Central memory CD8-positive, alpha-beta T cell (primary cell): ENCODE measurements at regions not wholly inside any gene's neighbourhood (a gene's known extent, or its start where the extent isn't known, plus 50 kb on each side); places are given as distances from the start of the nearest gene placed in this dataset.

Source experiments
- ATAC-seq: fragments of 150-1000 bp; cut with Tn5 transposase; replicated peaks from 2 replicates; pipeline ENCODE4 v1.10.0; 2022; ENCODE audit warnings: mild to moderate bottlenecking, moderate FRiP score, moderate number of reproducible peaks; ENCODE audit not compliant: poor library complexity, severe bottlenecking; ENCODE audit errors: extremely low read depth
- DNase-seq, 2 donors: peaks; one replicate each; pipeline ENCODE4 v3.0.0; 2021; ENCODE audit warnings: low spot score in 2 of 2
- H3K27ac Mint-ChIP-seq: one replicate; pipeline ENCODE4 v1.8.0; 2022; ENCODE audit warnings: low read depth, mild to moderate bottlenecking, moderate library complexity, mixed read lengths
- H3K27me3 Mint-ChIP-seq: one replicate; pipeline ENCODE4 v1.8.0; 2022; ENCODE audit warnings: mixed read lengths
- H3K36me3 Mint-ChIP-seq: one replicate; pipeline ENCODE4 v1.8.0; 2022; ENCODE audit warnings: mild to moderate bottlenecking, moderate library complexity, mixed read lengths; ENCODE audit not compliant: insufficient read depth
- H3K4me1 Mint-ChIP-seq: one replicate; pipeline ENCODE4 v1.8.0; 2022; ENCODE audit warnings: mixed read lengths
- H3K4me3 Mint-ChIP-seq: one replicate; pipeline ENCODE4 v1.8.0; 2022; ENCODE audit warnings: mild to moderate bottlenecking, moderate library complexity, mixed read lengths
- H3K9me3 Mint-ChIP-seq: one replicate; pipeline ENCODE4 v1.8.0; 2022; ENCODE audit warnings: mixed read lengths

DNA sequence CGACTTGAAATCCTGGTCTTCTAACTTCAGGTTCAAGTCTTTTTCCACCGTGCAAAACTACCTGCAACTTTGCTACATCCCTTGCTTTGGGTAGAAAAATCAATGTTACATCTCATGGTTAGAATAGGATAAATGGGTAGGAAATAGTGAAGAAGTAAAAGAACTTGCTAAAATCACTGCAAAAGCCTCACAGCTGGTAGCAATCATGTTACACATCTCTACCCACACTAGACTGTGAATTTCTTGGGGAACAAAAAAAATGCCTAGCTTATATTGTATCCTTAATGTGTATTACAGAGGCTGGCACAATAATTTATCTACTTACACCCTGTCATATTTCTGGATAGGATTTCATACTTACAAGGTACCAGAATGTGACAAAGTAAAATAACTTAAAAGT, 133.8 kb downstream of the FAM181B start:
- ATAC-seq (no peak), DNase-seq (no peak)
- no peak overlapping the region for H3K4me3 Mint-ChIP-seq
- H3K36me3 Mint-ChIP-seq = no peaks in the 10 kb centered on the region
- H3K4me1 Mint-ChIP-seq = no peaks in the 10 kb centered on the region
- no peaks in the 10 kb centered on the region for H3K9me3 Mint-ChIP-seq
- no peaks in the 10 kb centered on the region for H3K27me3 Mint-ChIP-seq
- no peak overlapping the region for H3K27ac Mint-ChIP-seq

DNA sequence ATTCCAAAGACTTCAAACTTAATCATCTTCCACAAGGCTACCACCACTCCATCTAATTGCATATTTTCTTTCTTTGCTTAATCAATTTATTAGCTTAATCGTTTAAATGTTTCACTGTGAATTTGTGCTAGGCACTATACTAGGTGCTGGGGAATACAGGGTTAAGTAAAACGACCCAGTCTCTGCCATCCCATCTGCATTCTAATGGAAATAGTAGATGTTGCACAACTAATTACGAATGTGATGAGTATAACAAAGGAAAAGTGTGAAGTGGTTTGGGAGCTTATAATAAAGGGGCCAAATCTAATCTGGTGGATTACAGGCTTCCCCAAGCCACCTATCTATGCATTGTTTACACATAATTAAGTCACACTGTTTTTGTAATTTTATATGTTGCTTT, 147.1 kb downstream of the FAM181B start:
- H3K4me3 Mint-ChIP-seq = no peak overlapping the region
- ATAC-seq (no peak), DNase-seq (no peak)

GRCh38 chr11:82577246-82577645, 156.4 kb downstream of the FAM181B start:
- ATAC-seq (no peak), DNase-seq (no peak)
- H3K9me3 Mint-ChIP-seq = peaks cover 16% of the 10 kb centered on the region
- H3K27ac Mint-ChIP-seq = no peak overlapping the region
- H3K4me1 Mint-ChIP-seq = no peaks in the 10 kb centered on the region
- H3K27me3 Mint-ChIP-seq = peaks cover 9% of the 10 kb centered on the region
- H3K4me3 Mint-ChIP-seq = no peak overlapping the region
- no peaks in the 10 kb centered on the region for H3K36me3 Mint-ChIP-seq

More for the DNA sequence above, 147.1 kb downstream of the FAM181B start:
- Mint-ChIP-seq H3K36me3 (no peaks in the 10 kb centered on the region), H3K4me1 (no peaks in the 10 kb centered on the region), H3K27ac (no peak overlapping the region), H3K9me3 (no peaks in the 10 kb centered on the region), H3K27me3 (no peaks in the 10 kb centered on the region)

GRCh38 chr11:82560836-82561235, 172.8 kb downstream of the FAM181B start:
- Mint-ChIP-seq H3K36me3 (peaks cover 2% of the 10 kb centered on the region), H3K4me1 (no peaks in the 10 kb centered on the region), H3K27me3 (no peaks in the 10 kb centered on the region), H3K9me3 (peaks cover 6% of the 10 kb centered on the region), H3K27ac (no peak overlapping the region), H3K4me3 (no peak overlapping the region)
- DNase-seq (no peak), ATAC-seq (no peak)

- H3K9me3 Mint-ChIP-seq = peaks cover 6% of the 10 kb centered on the region
- H3K4me3 Mint-ChIP-seq = no peak overlapping the region
- peaks cover 2% of the 10 kb centered on the region for H3K36me3 Mint-ChIP-seq
- DNase-seq (no peak), ATAC-seq (no peak)
- H3K27me3 Mint-ChIP-seq = no peaks in the 10 kb centered on the region
- H3K4me1 Mint-ChIP-seq = no peaks in the 10 kb centered on the region
- H3K27ac Mint-ChIP-seq = no peak overlapping the region
These were observed 174.1 kb downstream of the FAM181B start for GRCh38 chr11:82559609-82560008.

DNA sequence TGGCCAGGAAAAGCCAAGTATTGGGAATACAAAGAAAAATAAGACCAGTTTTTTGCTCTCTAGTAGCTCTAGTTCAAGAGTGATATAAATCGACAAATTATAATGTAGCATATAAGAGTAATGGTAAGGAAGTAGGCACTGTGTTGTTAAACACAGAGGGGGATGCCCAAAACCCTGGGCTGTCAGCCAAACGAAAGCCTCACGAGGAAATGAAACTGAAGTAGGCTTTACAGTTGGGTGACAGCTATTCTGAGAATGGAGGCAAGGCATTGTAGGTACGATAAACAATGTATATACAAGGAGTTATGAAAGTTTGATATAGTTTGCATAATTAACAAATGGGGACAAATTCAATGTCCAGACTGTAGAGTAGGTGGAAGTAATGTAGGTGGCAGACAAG, 176.4 kb downstream of the FAM181B start:
- no peak for DNase-seq
- Mint-ChIP-seq H3K4me3 (no peak overlapping the region), H3K36me3 (peaks cover 2% of the 10 kb centered on the region), H3K4me1 (no peaks in the 10 kb centered on the region), H3K9me3 (peaks cover 6% of the 10 kb centered on the region), H3K27ac (no peak overlapping the region), H3K27me3 (no peaks in the 10 kb centered on the region)
- ATAC-seq = no peak

DNA sequence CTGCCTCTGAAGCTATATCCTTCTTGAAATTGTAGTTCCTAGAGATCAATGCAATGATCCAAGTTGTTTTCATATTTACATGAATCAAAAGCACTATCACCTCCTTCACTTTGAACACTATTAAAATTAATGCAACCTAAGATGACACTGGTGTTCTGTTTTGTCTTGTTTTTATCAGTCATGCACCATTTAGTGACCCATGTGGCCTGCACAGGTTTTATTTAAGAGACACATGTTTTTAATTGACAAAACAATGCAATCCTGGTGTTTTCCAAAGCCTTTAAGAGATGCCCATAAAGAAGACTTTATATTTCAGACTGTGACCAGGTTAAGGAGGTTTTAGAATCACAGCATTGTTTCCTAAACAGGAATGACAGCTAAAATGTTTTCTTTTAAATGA, 177.5 kb downstream of the FAM181B start:
- Mint-ChIP-seq H3K27ac (no peak overlapping the region), H3K36me3 (no peaks in the 10 kb centered on the region), H3K9me3 (peaks cover 2% of the 10 kb centered on the region), H3K27me3 (no peaks in the 10 kb centered on the region), H3K4me1 (no peaks in the 10 kb centered on the region), H3K4me3 (no peak overlapping the region)
- DNase-seq = no peak
- ATAC-seq = no peak

GRCh38 chr11:82546661-82547557, 186.8 kb downstream of the FAM181B start:
- ATAC-seq = no peak
- H3K36me3 Mint-ChIP-seq = no peaks in the 10 kb centered on the region

GRCh38 chr11:82539669-82540068, 194.0 kb downstream of the FAM181B start:
- H3K27ac Mint-ChIP-seq = no peak overlapping the region
- ATAC-seq (no peak), DNase-seq (no peak)
- H3K4me1 Mint-ChIP-seq = no peaks in the 10 kb centered on the region
- peaks cover 5% of the 10 kb centered on the region for H3K9me3 Mint-ChIP-seq
- no peaks in the 10 kb centered on the region for H3K36me3 Mint-ChIP-seq
- H3K4me3 Mint-ChIP-seq = no peak overlapping the region
- H3K27me3 Mint-ChIP-seq = no peaks in the 10 kb centered on the region

More at GRCh38 chr11:82546661-82547557, 186.8 kb downstream of the FAM181B start:
- DNase-seq = no peak
- Mint-ChIP-seq H3K9me3 (peaks cover 5% of the 10 kb centered on the region), H3K27me3 (no peaks in the 10 kb centered on the region), H3K4me3 (no peak overlapping the region), H3K4me1 (no peaks in the 10 kb centered on the region), H3K27ac (no peak overlapping the region)

DNA sequence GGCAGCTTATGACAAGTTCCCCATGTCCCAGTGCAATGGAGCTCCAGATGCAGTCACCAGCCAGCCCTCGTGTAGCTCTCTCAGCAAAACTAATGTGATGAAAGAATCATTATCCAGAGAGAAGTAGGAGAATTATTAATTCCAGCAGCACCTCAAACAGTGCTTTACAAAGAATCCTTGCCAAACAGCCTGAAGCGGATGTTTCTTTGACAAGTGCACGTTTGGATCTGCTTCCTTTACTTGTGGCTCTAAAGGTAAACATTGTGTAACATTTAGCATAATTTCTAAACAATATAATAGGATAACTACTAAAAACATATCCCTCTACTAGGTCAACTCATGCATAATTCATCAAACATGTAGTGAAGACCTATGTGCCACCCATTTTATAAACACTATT, 197.0 kb downstream of the FAM181B start:
- no peaks in the 10 kb centered on the region for H3K9me3 Mint-ChIP-seq
- no peak for DNase-seq
- ATAC-seq = no peak
- no peak overlapping the region for H3K27ac Mint-ChIP-seq
- H3K4me3 Mint-ChIP-seq = no peak overlapping the region
- no peaks in the 10 kb centered on the region for H3K27me3 Mint-ChIP-seq
- H3K36me3 Mint-ChIP-seq = no peaks in the 10 kb centered on the region
- no peaks in the 10 kb centered on the region for H3K4me1 Mint-ChIP-seq

DNA sequence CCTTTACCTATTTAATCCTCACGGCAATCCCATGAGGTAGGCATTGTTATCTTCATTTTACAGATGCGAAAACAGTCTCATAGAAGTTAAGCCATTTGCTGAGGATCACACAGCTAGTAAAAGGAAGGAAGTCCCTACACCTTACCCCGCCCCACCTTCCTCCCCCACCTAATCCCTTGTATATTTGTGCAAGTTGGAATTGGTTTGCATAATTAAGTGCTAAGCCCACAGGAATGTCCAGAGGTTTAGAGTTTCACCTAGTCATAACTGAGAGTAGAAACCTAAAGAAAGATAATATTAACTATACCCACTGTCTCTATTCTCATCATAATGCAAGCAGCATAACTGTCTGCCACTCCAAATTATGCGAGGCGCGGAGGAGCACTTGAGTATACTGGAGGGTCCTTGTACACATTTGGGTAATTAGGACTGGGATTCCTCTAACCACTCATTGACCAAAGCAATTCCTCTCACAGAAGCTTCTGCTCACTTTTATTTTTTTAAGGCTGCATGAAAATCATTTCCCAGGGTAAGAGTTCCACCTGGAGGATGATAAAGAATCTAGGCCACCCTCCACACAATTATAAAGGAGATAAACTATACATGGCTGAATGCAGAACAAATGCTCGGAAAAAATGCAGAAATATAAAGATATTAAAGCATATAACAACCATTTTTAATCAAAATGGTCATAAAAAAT, 199.9 kb downstream of the FAM181B start:
- H3K27ac Mint-ChIP-seq = no peak overlapping the region
- DNase-seq (no peak), ATAC-seq (no peak)
- no peak overlapping the region for H3K4me3 Mint-ChIP-seq
- H3K4me1 Mint-ChIP-seq = no peaks in the 10 kb centered on the region
- no peaks in the 10 kb centered on the region for H3K9me3 Mint-ChIP-seq
- no peaks in the 10 kb centered on the region for H3K36me3 Mint-ChIP-seq
- no peaks in the 10 kb centered on the region for H3K27me3 Mint-ChIP-seq

GRCh38 chr11:82529936-82530335, 203.7 kb downstream of the FAM181B start:
- Mint-ChIP-seq H3K4me1 (no peaks in the 10 kb centered on the region), H3K27me3 (no peaks in the 10 kb centered on the region), H3K9me3 (no peaks in the 10 kb centered on the region), H3K27ac (no peak overlapping the region), H3K4me3 (no peak overlapping the region), H3K36me3 (no peaks in the 10 kb centered on the region)
- no peak for DNase-seq
- no peak for ATAC-seq

- Mint-ChIP-seq H3K4me1 (no peaks in the 10 kb centered on the region), H3K4me3 (no peak overlapping the region), H3K27ac (no peak overlapping the region), H3K36me3 (no peaks in the 10 kb centered on the region), H3K9me3 (no peaks in the 10 kb centered on the region), H3K27me3 (no peaks in the 10 kb centered on the region)
- DNase-seq = no peak
- ATAC-seq = no peak
These were observed 206.5 kb downstream of the FAM181B start for GRCh38 chr11:82527081-82527584.
